Esophagus muscularis mucosa (tissue), 4 donors: ENCODE measurements at regions not wholly inside any gene's neighbourhood (a gene's known extent, or its start where the extent isn't known, plus 50 kb on each side); places are given as distances from the start of the nearest gene placed in this dataset.

Experiments
- DNase-seq: peaks from one replicate; pipeline ENCODE4 v3.0.0-alpha.2; 2017; ENCODE audit errors: extremely low spot score
- H3K27ac ChIP-seq, 4 donors: fragments of 200-600 bp; sonication (generic); replicated peaks in 1 of 4; 1 replicate in 3 of 4; 2 replicates in 1 of 4; pipeline ENCODE4 v1.5.1; 2016 to 2019; ENCODE audit warnings: mild to moderate bottlenecking in 1 of 4
- H3K27me3 ChIP-seq, 4 donors: fragments of 200-600 bp; sonication (generic); one replicate each; pipeline versions ENCODE4 v1.5.1 to v1.6.0; 2016 to 2019
- H3K36me3 ChIP-seq, 4 donors: fragments of 200-600 bp; sonication (generic); one replicate each; pipeline ENCODE4 v1.5.1; 2016 to 2019
- H3K4me1 ChIP-seq, 4 donors: fragments of 200-600 bp; sonication (generic); one replicate each; pipeline ENCODE4 v1.5.1; 2016 to 2019
- H3K4me3 ChIP-seq, 4 donors: fragments of 200-600 bp; sonication (generic); 1 replicate in 2 of 4; 2 replicates in 2 of 4; pipeline ENCODE4 v1.5.1; 2016 to 2019; ENCODE audit warnings: mild to moderate bottlenecking in 4 of 4, moderate library complexity in 1 of 4
- H3K9me3 ChIP-seq, 4 donors: fragments of 200-600 bp; sonication (generic); 1 replicate in 3 of 4; 2 replicates in 1 of 4; pipeline ENCODE4 v1.5.1; 2016 to 2019
- EP300 ChIP-seq: sonication (generic); formaldehyde crosslinking; IDR thresholded peaks from one replicate; pipeline ENCODE4 v1.6.1; 2017; ENCODE audit warnings: antibody characterized with exemption
- POLR2A ChIP-seq: fragments of 450-650 bp; IDR thresholded peaks from one replicate; pipeline ENCODE4 v1.6.1; 2017; ENCODE audit warnings: antibody characterized with exemption, moderate library complexity, mild to moderate bottlenecking, low read depth
- POLR2AphosphoS5 ChIP-seq, 2 donors: sonication (generic); formaldehyde crosslinking; IDR thresholded peaks; one replicate each; pipeline ENCODE4 v1.6.1; 2017; ENCODE audit warnings: antibody characterized with exemption in 2 of 2
- WGBS: methylation state at CpG from one replicate; pipeline ENCODE4 v1.1.5; 2018; 5-methylcytosine and 5-hydroxymethylcytosine counted together
- intact Hi-C: fragments of 100-400 bp; cut with DNase I; formaldehyde crosslinking; loops from one replicate; pipeline ENCODE4 v1.15.1; 2023
- TF ChIP-seq, protein P1 (sequence below), 3 experiments: fragments of 200-600 bp in 2 of 3; fragments of 450-650 bp in 1 of 3; sonication (generic) in 2 of 3; IDR thresholded peaks; one replicate each; pipeline ENCODE4 v1.5.1; 2017 to 2019; ENCODE audit warnings: antibody characterized with exemption in 3 of 3, mild to moderate bottlenecking in 2 of 3, moderate library complexity in 1 of 3

- H3K36me3 ChIP-seq: no peaks in the 10 kb centered on the region
- H3K9me3 ChIP-seq: no peaks in the 10 kb centered on the region
- WGBS: 46% methylated on average over 1 of the region's 1 CpG
- intact Hi-C loops: no loop called here
- H3K27ac ChIP-seq: no peak overlapping the region
- no peak for DNase-seq
- TF ChIP-seq EP300 (no peak), POLR2AphosphoS5 (IDR thresholded peaks at IDR 0.05) (no peak), POLR2A (no peak)
- TF ChIP-seq, protein P1, sequence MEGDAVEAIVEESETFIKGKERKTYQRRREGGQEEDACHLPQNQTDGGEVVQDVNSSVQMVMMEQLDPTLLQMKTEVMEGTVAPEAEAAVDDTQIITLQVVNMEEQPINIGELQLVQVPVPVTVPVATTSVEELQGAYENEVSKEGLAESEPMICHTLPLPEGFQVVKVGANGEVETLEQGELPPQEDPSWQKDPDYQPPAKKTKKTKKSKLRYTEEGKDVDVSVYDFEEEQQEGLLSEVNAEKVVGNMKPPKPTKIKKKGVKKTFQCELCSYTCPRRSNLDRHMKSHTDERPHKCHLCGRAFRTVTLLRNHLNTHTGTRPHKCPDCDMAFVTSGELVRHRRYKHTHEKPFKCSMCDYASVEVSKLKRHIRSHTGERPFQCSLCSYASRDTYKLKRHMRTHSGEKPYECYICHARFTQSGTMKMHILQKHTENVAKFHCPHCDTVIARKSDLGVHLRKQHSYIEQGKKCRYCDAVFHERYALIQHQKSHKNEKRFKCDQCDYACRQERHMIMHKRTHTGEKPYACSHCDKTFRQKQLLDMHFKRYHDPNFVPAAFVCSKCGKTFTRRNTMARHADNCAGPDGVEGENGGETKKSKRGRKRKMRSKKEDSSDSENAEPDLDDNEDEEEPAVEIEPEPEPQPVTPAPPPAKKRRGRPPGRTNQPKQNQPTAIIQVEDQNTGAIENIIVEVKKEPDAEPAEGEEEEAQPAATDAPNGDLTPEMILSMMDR (IDR thresholded peaks at IDR 0.05): no peak
- no peak overlapping the region for H3K4me3 ChIP-seq
- no peaks in the 10 kb centered on the region for H3K27me3 ChIP-seq
- no peaks in the 10 kb centered on the region for H3K4me1 ChIP-seq
Observed at GRCh38 chr12:13749389-13749788, 232.0 kb downstream of the GRIN2B start.

- TF ChIP-seq EP300 (no peak), POLR2AphosphoS5 (IDR thresholded peaks at IDR 0.05) (no peak), POLR2A (no peak)
- TF ChIP-seq, protein P1 (IDR thresholded peaks at IDR 0.05): no peak
- Histone ChIP-seq H3K4me1 (no peaks in the 10 kb centered on the region), H3K27ac (no peak overlapping the region), H3K27me3 (no peaks in the 10 kb centered on the region), H3K36me3 (no peaks in the 10 kb centered on the region), H3K9me3 (no peaks in the 10 kb centered on the region), H3K4me3 (no peak overlapping the region)
- intact Hi-C loops: no loop called here
- 45% methylated on average over 5 of the region's 6 CpGs for WGBS
- no peak for DNase-seq
Observed at GRCh38 chr12:13745111-13745860, 236.1 kb downstream of the GRIN2B start.

GRCh38 chr12:13744561-13744960 lies 236.8 kb downstream of the GRIN2B start:
- Histone ChIP-seq H3K36me3 (no peaks in the 10 kb centered on the region), H3K4me1 (peaks cover 0 to 3% (median 0%) of the 10 kb centered on the region in 4 donors), H3K9me3 (no peaks in the 10 kb centered on the region), H3K4me3 (no peak overlapping the region), H3K27ac (no peak overlapping the region), H3K27me3 (no peaks in the 10 kb centered on the region)
- WGBS: 79% methylated on average over 9 of the region's 9 CpGs
- no peak for DNase-seq
- intact Hi-C loops: no loop called here
- TF ChIP-seq POLR2AphosphoS5 (IDR thresholded peaks at IDR 0.05) (no peak), POLR2A (no peak), EP300 (no peak)
- TF ChIP-seq, protein P1 (IDR thresholded peaks at IDR 0.05): no peak

DNA sequence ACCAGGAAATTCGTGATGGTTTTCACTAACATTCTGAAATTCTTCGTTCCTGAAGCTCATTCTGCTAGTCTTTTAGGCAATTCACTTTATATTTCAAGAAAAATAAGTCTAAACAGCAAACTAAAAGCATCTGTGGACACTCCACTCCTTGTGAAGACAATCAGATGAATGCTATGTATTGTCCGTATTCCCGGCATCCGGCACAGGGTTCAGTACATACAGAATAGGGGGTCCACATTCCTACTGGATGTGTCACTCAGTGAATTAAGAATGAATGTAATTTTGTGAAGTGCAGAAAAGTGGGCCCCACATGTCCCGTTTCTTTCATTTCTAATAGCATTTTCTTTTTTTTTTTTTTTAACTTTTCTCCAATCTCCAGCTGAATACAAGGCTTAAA lies 241.3 kb downstream of the GRIN2B start:
- Histone ChIP-seq H3K4me1 (peaks cover 0 to 3% (median 0%) of the 10 kb centered on the region in 4 donors), H3K36me3 (no peaks in the 10 kb centered on the region), H3K9me3 (no peaks in the 10 kb centered on the region), H3K4me3 (no peak overlapping the region), H3K27ac (no peak overlapping the region), H3K27me3 (no peaks in the 10 kb centered on the region)
- TF ChIP-seq POLR2AphosphoS5 (IDR thresholded peaks at IDR 0.05) (no peak), POLR2A (no peak), EP300 (no peak)
- TF ChIP-seq, protein P1 (IDR thresholded peaks at IDR 0.05): no peak
- intact Hi-C loops: no loop called here
- DNase-seq: no peak
- 77% methylated on average over 6 of the region's 6 CpGs for WGBS
